PC-9 (cell line): ENCODE measurements at regions not wholly inside any gene's neighbourhood (a gene's known extent, or its start where the extent isn't known, plus 50 kb on each side); places are given as distances from the start of the nearest gene placed in this dataset.

Experiments used
- EZH2 ChIP-seq: fragments of 200-600 bp; sonication (generic); IDR thresholded peaks from 2 replicates; pipeline ENCODE4 v1.8.0; 2017; ENCODE audit warnings: antibody characterized with exemption, low read depth
- TF ChIP-seq, protein P1 (sequence below): fragments of 200-600 bp; sonication (generic); conservative IDR thresholded peaks from 2 replicates; pipeline ENCODE4 v1.6.1; 2017; ENCODE audit warnings: mixed run types, antibody characterized with exemption, mild to moderate bottlenecking, moderate library complexity

DNA sequence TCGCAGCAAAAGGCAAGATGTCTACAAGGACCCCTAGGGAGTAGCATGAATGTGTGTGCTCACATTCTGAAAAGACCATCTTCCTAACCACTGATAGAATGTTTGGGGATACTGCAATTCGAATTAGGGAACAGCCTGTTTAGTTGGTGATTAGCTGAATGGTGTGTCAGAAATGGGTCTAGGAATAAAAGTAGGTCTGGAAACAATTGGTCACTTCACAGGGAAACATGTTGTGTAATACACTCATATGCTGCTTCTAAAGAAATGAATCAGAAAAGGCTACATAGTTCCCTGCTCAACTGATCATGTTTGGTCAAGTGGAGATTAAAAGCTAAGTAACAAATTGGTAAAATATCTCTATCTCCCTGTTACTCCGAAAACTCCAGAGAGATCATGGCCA, 2362.4 kb upstream of the TENM3 start:
- TF ChIP-seq EZH2 = no peak
- TF ChIP-seq, protein P1, sequence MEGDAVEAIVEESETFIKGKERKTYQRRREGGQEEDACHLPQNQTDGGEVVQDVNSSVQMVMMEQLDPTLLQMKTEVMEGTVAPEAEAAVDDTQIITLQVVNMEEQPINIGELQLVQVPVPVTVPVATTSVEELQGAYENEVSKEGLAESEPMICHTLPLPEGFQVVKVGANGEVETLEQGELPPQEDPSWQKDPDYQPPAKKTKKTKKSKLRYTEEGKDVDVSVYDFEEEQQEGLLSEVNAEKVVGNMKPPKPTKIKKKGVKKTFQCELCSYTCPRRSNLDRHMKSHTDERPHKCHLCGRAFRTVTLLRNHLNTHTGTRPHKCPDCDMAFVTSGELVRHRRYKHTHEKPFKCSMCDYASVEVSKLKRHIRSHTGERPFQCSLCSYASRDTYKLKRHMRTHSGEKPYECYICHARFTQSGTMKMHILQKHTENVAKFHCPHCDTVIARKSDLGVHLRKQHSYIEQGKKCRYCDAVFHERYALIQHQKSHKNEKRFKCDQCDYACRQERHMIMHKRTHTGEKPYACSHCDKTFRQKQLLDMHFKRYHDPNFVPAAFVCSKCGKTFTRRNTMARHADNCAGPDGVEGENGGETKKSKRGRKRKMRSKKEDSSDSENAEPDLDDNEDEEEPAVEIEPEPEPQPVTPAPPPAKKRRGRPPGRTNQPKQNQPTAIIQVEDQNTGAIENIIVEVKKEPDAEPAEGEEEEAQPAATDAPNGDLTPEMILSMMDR = no peak
